ENCODE measurements at regions not wholly inside any gene's neighbourhood (a gene's known extent, or its start where the extent isn't known, plus 50 kb on each side); places are given as distances from the start of the nearest gene placed in this dataset.

- Histone ChIP-seq H3K36me3 (no peaks in the 10 kb centered on the region), H3K9me3 (no peaks in the 10 kb centered on the region), H3K27ac (no peak overlapping the region), H3K4me1 (no peaks in the 10 kb centered on the region), H3K4me3 (no peak overlapping the region), H3K27me3 (no peaks in the 10 kb centered on the region)
- intact Hi-C loops (cut with DNase I; ENCODE audit: low total_unique reads) (no loop called here), in situ Hi-C loops (cut with MboI; ENCODE audit: low pct_ligation_motif_present in 1 of 4, low pct_unique_long_range_greater_than_20kb in 1 of 4, low sequenced_read_pairs in 3 of 4) (no loop called here)
- TF ChIP-seq EP300 (IDR thresholded peaks at IDR 0.05; ENCODE audit: low read depth) (no peak), POLR2AphosphoS5 (IDR thresholded peaks at IDR 0.05) (no peak), CTCF (IDR thresholded peaks at IDR 0.05) (no peak), POLR2A (IDR thresholded peaks at IDR 0.05) (no peak)
- DNase-seq = no peak
- WGBS, 2 donors (ENCODE audit: low coverage in 1 of 2) = 72% methylated on average over 4 of the region's 4 CpGs
Measured at GRCh38 chr2:13813236-13813635, 819.3 kb upstream of the LRATD1 start.

GRCh38 chr2:13818002-13818401 lies 814.5 kb upstream of the LRATD1 start:
- no peak overlapping the region for H3K27ac ChIP-seq
- 77 to 81% methylated on average over 4 of the region's 4 CpGs for WGBS, 2 donors (ENCODE audit: low coverage in 1 of 2)

GRCh38 chr2:13819896-13820295 lies 812.6 kb upstream of the LRATD1 start:
- in situ Hi-C loops (cut with MboI; ENCODE audit: low pct_ligation_motif_present in 1 of 4, low pct_unique_long_range_greater_than_20kb in 1 of 4, low sequenced_read_pairs in 3 of 4) (no loop called here), intact Hi-C loops (cut with DNase I; ENCODE audit: low total_unique reads) (no loop called here)
- H3K9me3 ChIP-seq = no peaks in the 10 kb centered on the region
- no peaks in the 10 kb centered on the region for H3K4me1 ChIP-seq
- H3K27ac ChIP-seq = no peak overlapping the region
- no peak for DNase-seq
- no peaks in the 10 kb centered on the region for H3K36me3 ChIP-seq
- TF ChIP-seq POLR2A (IDR thresholded peaks at IDR 0.05) = no peak
- no peak for TF ChIP-seq CTCF (IDR thresholded peaks at IDR 0.05)
- no peak for TF ChIP-seq POLR2AphosphoS5 (IDR thresholded peaks at IDR 0.05)
- no peak for TF ChIP-seq EP300 (IDR thresholded peaks at IDR 0.05; ENCODE audit: low read depth)
- no peak overlapping the region for H3K4me3 ChIP-seq
- 70 to 87% methylated on average over 2 of the region's 2 CpGs for WGBS, 2 donors (ENCODE audit: low coverage in 1 of 2)
- no peaks in the 10 kb centered on the region for H3K27me3 ChIP-seq

More at GRCh38 chr2:13818002-13818401, 814.5 kb upstream of the LRATD1 start:
- DNase-seq = no peak
- intact Hi-C loops (cut with DNase I; ENCODE audit: low total_unique reads) (no loop called here), in situ Hi-C loops (cut with MboI; ENCODE audit: low pct_ligation_motif_present in 1 of 4, low pct_unique_long_range_greater_than_20kb in 1 of 4, low sequenced_read_pairs in 3 of 4) (no loop called here)
- TF ChIP-seq POLR2AphosphoS5 (IDR thresholded peaks at IDR 0.05) (no peak), CTCF (IDR thresholded peaks at IDR 0.05) (no peak), EP300 (IDR thresholded peaks at IDR 0.05; ENCODE audit: low read depth) (no peak), POLR2A (IDR thresholded peaks at IDR 0.05) (no peak)
- Histone ChIP-seq H3K27me3 (no peaks in the 10 kb centered on the region), H3K4me3 (no peak overlapping the region), H3K9me3 (no peaks in the 10 kb centered on the region), H3K4me1 (no peaks in the 10 kb centered on the region), H3K36me3 (no peaks in the 10 kb centered on the region)

GRCh38 chr2:13821255-13821880 lies 811.1 kb upstream of the LRATD1 start:
- intact Hi-C loops (cut with DNase I; ENCODE audit: low total_unique reads) = no loop called here
- no peaks in the 10 kb centered on the region for H3K36me3 ChIP-seq
- in situ Hi-C loops (cut with MboI; ENCODE audit: low pct_ligation_motif_present in 1 of 4, low pct_unique_long_range_greater_than_20kb in 1 of 4, low sequenced_read_pairs in 3 of 4) = no loop called here

More at GRCh38 chr2:13821255-13821880, 811.1 kb upstream of the LRATD1 start:
- Histone ChIP-seq H3K27me3 (no peaks in the 10 kb centered on the region), H3K27ac (no peak overlapping the region), H3K4me1 (no peaks in the 10 kb centered on the region), H3K4me3 (no peak overlapping the region), H3K9me3 (no peaks in the 10 kb centered on the region)
- no peak for DNase-seq
- no peak for TF ChIP-seq POLR2AphosphoS5 (IDR thresholded peaks at IDR 0.05)
- TF ChIP-seq POLR2A (IDR thresholded peaks at IDR 0.05) = no peak
- TF ChIP-seq EP300 (IDR thresholded peaks at IDR 0.05; ENCODE audit: low read depth) = no peak
- no peak for TF ChIP-seq CTCF (IDR thresholded peaks at IDR 0.05)
- 73% methylated on average over 2 to 4 of the region's 4 CpGs for WGBS, 2 donors (ENCODE audit: low coverage in 1 of 2)
